ENCODE measurements at regions not wholly inside any gene's neighbourhood (a gene's known extent, or its start where the extent isn't known, plus 50 kb on each side); places are given as distances from the start of the nearest gene placed in this dataset.

DNA sequence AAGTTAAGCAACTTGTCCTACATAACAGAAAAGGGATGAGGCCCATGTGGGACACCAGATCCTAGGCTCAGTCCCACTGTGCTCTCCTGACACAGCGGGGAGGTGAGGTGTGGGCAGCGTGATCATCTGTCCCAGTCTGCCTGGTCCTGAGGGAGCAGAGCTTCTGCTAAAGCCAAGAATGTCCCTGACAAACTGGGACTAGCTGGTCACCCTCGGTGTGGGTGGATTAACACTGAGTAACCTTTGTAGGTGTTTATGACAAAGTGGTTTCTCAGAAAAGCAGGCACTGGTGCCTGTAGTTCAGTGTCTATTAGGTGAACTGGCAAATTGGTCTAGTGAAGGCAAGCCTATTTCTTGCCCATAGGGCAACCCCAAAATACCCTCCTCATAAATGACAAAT lies 127.8 kb upstream of the HABP2 start:
- TF ChIP-seq, protein P1, sequence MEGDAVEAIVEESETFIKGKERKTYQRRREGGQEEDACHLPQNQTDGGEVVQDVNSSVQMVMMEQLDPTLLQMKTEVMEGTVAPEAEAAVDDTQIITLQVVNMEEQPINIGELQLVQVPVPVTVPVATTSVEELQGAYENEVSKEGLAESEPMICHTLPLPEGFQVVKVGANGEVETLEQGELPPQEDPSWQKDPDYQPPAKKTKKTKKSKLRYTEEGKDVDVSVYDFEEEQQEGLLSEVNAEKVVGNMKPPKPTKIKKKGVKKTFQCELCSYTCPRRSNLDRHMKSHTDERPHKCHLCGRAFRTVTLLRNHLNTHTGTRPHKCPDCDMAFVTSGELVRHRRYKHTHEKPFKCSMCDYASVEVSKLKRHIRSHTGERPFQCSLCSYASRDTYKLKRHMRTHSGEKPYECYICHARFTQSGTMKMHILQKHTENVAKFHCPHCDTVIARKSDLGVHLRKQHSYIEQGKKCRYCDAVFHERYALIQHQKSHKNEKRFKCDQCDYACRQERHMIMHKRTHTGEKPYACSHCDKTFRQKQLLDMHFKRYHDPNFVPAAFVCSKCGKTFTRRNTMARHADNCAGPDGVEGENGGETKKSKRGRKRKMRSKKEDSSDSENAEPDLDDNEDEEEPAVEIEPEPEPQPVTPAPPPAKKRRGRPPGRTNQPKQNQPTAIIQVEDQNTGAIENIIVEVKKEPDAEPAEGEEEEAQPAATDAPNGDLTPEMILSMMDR (IDR thresholded peaks at IDR 0.05), result no peak
- TF ChIP-seq EP300 (IDR thresholded peaks at IDR 0.05) (no peak), POLR2A (IDR thresholded peaks at IDR 0.05; ENCODE audit: low read depth) (no peak)

Measured in esophagus muscularis mucosa (tissue), 4 donors.